Liver (tissue), 3 donors: ENCODE measurements at regions not wholly inside any gene's neighbourhood (a gene's known extent, or its start where the extent isn't known, plus 50 kb on each side); places are given as distances from the start of the nearest gene placed in this dataset.

Experiments
- EGR1 ChIP-seq, 2 donors: IDR thresholded peaks; 2 replicates each; pipeline ENCODE4 v1.6.1; 2016 to 2018; ENCODE audit warnings: antibody characterized with exemption in 2 of 2, low read depth in 2 of 2
- GABPA ChIP-seq, 2 donors: IDR thresholded peaks in 1 of 2; conservative IDR thresholded peaks in 1 of 2; 2 replicates each; pipeline ENCODE4 v1.6.1; 2016; ENCODE audit warnings: antibody characterized with exemption in 2 of 2, mild to moderate bottlenecking in 1 of 2, moderate library complexity in 1 of 2
- JUND ChIP-seq, 2 donors: IDR thresholded peaks; 2 replicates each; pipeline ENCODE4 v1.6.1; 2016; ENCODE audit warnings: antibody characterized with exemption in 2 of 2
- NR2F2 ChIP-seq: IDR thresholded peaks from 2 replicates; pipeline ENCODE4 v1.6.1; 2016; ENCODE audit warnings: antibody characterized with exemption
- RAD21 ChIP-seq, 2 donors: IDR thresholded peaks; 2 replicates each; pipeline ENCODE4 v1.6.1; 2016; ENCODE audit warnings: antibody characterized with exemption in 2 of 2, mild to moderate bottlenecking in 2 of 2
- TAF1 ChIP-seq: conservative IDR thresholded peaks from 2 replicates; pipeline ENCODE4 v1.6.1; 2016; ENCODE audit warnings: antibody characterized with exemption, mild to moderate bottlenecking
- YY1 ChIP-seq: IDR thresholded peaks from 2 replicates; pipeline ENCODE4 v1.6.1; 2016; ENCODE audit warnings: antibody characterized with exemption, mild to moderate bottlenecking
- TF ChIP-seq, protein P1 (sequence below): fragments of 150-350 bp; IDR thresholded peaks from 2 replicates; pipeline ENCODE4 v1.5.1; 2017; ENCODE audit warnings: improper control_type of control experiment, low read depth, low read length; ENCODE audit not compliant: missing input control
- TF ChIP-seq, protein P2 (sequence below): IDR thresholded peaks from 2 replicates; pipeline ENCODE4 v1.6.1; 2016; ENCODE audit warnings: antibody characterized with exemption
- TF ChIP-seq, protein P3 (sequence below): IDR thresholded peaks from 2 replicates; pipeline ENCODE4 v1.6.1; 2016; ENCODE audit warnings: antibody characterized with exemption
- TF ChIP-seq, protein P4 (sequence below): IDR thresholded peaks from 2 replicates; pipeline ENCODE4 v1.6.1; 2016; ENCODE audit warnings: antibody characterized with exemption
- donor health status: healthy.
- donor health status: healthy.

DNA sequence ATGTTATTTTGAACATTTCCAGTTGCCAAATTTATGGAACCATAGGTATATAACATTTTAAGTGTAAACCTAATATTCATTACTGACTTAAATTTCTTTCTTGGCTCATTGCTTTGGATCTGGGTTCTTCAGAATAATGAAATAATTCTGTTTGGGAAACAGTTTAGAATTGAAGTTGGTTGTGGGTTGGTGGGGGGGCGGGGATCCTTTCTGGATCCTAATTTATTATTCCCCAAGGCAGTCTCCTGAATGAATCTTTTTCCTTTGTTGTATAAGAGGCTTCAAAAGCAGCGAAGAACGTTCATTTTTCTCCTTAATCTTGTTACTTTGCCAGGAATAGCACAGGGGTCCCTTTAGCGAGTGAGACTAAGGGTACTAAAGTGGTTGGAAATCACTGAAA lies 325.5 kb downstream of the FOXG1 start:
- TF ChIP-seq, protein P1, sequence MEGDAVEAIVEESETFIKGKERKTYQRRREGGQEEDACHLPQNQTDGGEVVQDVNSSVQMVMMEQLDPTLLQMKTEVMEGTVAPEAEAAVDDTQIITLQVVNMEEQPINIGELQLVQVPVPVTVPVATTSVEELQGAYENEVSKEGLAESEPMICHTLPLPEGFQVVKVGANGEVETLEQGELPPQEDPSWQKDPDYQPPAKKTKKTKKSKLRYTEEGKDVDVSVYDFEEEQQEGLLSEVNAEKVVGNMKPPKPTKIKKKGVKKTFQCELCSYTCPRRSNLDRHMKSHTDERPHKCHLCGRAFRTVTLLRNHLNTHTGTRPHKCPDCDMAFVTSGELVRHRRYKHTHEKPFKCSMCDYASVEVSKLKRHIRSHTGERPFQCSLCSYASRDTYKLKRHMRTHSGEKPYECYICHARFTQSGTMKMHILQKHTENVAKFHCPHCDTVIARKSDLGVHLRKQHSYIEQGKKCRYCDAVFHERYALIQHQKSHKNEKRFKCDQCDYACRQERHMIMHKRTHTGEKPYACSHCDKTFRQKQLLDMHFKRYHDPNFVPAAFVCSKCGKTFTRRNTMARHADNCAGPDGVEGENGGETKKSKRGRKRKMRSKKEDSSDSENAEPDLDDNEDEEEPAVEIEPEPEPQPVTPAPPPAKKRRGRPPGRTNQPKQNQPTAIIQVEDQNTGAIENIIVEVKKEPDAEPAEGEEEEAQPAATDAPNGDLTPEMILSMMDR: no peak
- TF ChIP-seq RAD21 (IDR thresholded peaks at IDR 0.05) (no peak), GABPA (IDR thresholded peaks at IDR 0.05 in 1 of 2, conservative IDR thresholded peaks at IDR 0.05 in 1 of 2) (no peak), TAF1 (no peak), EGR1 (IDR thresholded peaks at IDR 0.05; ENCODE audit: low read depth in 2 of 2) (no peak), JUND (IDR thresholded peaks at IDR 0.05) (no peak), NR2F2 (no peak), YY1 (no peak)
- TF ChIP-seq, protein P2, sequence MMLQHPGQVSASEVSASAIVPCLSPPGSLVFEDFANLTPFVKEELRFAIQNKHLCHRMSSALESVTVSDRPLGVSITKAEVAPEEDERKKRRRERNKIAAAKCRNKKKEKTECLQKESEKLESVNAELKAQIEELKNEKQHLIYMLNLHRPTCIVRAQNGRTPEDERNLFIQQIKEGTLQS: no peak
- TF ChIP-seq, protein P3, sequence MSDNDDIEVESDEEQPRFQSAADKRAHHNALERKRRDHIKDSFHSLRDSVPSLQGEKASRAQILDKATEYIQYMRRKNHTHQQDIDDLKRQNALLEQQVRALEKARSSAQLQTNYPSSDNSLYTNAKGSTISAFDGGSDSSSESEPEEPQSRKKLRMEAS: no peak
- TF ChIP-seq, protein P4, sequence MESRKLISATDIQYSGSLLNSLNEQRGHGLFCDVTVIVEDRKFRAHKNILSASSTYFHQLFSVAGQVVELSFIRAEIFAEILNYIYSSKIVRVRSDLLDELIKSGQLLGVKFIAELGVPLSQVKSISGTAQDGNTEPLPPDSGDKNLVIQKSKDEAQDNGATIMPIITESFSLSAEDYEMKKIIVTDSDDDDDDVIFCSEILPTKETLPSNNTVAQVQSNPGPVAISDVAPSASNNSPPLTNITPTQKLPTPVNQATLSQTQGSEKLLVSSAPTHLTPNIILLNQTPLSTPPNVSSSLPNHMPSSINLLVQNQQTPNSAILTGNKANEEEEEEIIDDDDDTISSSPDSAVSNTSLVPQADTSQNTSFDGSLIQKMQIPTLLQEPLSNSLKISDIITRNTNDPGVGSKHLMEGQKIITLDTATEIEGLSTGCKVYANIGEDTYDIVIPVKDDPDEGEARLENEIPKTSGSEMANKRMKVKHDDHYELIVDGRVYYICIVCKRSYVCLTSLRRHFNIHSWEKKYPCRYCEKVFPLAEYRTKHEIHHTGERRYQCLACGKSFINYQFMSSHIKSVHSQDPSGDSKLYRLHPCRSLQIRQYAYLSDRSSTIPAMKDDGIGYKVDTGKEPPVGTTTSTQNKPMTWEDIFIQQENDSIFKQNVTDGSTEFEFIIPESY: no peak
